Activated T-cell treated with anti-CD3 and anti-CD28 coated beads for 24 hours (primary cell): ENCODE measurements at regions not wholly inside any gene's neighbourhood (a gene's known extent, or its start where the extent isn't known, plus 50 kb on each side); places are given as distances from the start of the nearest gene placed in this dataset.
A peak's percentile ranks its signal among the peaks of the same experiment; 100 is the strongest.

Source experiments
- DNase-seq: peaks from one replicate; pipeline ENCODE4 v3.0.0-alpha.2; 2020; ENCODE audit warnings: low read depth

DNA sequence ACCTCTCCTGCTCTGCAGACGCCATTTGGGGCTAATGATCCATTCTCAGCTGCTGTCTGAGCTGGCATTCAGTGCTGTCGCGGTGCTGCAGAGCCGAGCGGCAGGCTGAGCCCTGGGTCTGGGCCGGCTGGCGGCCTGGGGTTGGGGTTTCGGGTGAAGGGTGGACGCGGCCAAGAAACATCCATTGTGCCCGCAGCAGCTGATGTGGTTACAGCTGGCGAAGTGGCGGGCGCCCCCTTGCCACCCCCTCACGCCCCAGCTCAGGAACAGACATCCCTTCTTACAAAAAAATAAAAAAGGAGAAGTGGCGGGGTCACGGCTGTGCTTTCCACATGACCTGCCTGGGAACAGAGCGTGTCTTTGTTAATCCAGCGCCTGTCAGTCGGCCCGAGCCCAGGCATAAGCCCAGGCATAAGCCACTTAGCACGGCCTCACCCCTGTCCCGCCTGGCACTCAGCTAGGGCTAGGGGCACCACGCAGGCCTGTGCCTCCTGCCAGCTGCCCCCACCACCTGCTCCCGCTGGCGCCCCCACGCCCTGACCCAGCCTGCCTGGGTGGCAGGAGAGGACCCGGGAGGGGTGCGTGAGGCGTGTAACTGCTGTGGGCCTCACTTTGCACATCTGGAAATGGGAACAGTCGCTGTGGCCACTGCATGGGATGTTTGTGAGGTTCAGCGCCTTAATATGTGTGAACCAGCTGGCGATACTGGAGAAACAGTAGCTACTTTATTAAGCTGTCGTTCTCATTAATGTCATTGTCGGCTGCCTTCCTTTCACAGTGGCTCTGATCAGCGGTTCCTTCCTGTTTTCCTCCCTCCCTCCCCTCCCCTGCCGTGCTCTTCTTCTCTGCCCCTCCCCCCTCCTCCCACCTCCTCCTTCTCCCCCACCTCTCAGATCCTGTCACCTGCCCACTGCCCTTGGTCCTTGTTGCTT lies 197.7 kb upstream of the CIBAR2 start:
- DNase-seq: no peak

- no peak for DNase-seq
Observed at GRCh38 chr16:85310868-85311585, 198.8 kb upstream of the CIBAR2 start.

GRCh38 chr16:85311741-85312140 lies 199.5 kb upstream of the CIBAR2 start:
- no peak for DNase-seq

DNA sequence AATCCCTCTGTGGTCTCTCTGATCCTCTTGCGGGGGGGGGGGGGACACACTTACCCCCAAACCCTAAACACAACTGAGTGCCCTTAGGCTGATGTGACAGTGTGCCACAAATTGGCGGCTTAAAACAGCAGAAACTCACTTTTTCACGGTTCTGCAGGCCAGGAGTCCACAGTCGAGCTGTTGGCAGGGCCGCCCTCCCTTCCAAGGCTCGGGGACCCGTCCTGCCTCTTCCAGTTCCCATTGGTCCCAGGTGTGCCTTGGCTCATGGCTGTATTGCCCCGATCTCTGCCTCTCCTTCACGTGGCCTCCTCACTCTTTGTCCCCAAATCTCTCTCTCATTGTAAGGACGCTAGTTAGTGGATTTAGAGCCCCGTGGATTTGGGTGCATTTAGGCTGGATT lies 199.9 kb upstream of the CIBAR2 start:
- no peak for DNase-seq

GRCh38 chr16:85312642-85313525 lies 200.6 kb upstream of the CIBAR2 start:
- DNase-seq: no peak

DNA sequence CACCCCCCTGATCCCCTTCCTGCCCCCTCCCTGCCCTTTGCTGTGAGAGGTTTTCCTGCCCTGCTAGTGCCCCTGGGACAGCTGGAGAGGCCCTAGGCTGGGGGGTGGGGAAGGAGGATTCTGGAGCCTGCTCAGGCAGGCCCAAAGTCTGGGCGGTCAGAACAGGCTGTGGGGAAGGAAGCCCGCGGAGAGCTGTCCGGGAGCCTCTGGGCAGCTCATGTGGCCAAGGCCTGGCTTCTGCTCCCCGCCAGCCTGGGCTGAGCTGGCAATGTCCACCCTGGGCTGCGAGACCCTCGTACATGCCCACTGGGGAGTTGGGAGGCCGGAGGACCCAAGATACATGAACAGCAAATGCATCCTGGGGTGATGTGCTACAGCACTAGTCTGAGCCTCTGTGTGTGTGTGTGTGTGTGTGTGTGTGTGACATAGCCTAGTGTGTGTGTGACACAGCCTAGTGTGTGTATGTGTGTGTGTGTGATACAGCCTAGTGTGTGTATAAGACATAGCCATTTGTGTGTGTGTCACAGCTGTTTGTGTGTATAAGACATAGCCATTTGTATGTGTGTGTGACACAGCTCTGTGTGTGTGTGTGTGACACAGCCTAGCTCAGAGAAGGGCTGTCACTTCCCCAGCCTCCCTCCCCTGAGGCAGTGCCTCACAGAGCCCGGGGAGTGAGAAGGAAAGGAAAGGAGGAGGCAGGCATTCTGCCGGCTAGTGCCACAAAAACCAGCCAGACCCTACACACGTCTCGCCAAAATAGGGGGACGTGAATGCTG lies 201.4 kb upstream of the CIBAR2 start:
- DNase-seq: no peak

- DNase-seq: no peak
Observed at GRCh38 chr16:85314512-85314971, 202.3 kb upstream of the CIBAR2 start.

DNA sequence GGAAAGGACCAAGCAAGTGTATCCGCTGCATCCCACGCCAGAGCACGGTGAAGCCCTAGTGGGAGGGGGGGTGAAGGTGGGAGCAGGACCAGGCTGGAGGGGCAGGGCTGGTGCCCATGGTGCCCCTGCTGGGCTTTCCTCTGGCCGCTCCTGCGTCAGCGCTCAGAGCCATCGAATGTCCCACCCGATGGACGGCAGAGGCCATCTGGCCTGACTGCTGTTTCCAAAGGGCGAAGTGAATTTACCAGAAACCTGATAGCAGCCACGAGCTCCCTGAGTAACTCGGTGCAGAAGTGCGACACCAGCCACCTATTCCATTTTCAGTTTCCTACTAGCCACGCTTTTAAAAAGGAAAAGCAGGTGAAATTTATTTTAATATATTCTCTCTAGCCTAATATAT lies 203.6 kb upstream of the CIBAR2 start:
- DNase-seq: no peak

- peak; percentile 29 for DNase-seq
Observed at GRCh38 chr16:85316321-85316919, 204.1 kb upstream of the CIBAR2 start.

DNA sequence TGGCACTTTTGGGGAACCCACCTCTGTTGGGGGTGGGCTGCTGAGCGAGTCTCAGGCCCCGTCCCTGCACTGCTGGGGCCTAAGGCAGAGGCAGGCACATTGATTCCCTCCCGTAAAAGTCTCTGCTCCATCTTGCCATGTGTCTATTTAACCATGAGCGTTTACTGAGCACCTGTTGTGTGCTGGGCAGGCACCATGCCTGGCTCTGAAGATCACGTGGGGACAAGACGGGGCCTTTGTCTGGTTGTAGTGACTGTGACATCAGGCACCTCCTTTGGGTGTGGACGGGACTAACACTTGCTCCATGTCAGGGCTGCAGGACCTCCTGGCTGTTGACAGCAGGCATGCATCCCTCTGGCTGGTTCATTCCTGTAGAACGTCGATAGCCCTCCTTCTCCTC lies 204.7 kb upstream of the CIBAR2 start:
- DNase-seq: no peak

GRCh38 chr16:85317704-85318103 lies 205.4 kb upstream of the CIBAR2 start:
- DNase-seq: no peak

- no peak for DNase-seq
Observed at GRCh38 chr16:85319208-85319983, 207.1 kb upstream of the CIBAR2 start.

DNA sequence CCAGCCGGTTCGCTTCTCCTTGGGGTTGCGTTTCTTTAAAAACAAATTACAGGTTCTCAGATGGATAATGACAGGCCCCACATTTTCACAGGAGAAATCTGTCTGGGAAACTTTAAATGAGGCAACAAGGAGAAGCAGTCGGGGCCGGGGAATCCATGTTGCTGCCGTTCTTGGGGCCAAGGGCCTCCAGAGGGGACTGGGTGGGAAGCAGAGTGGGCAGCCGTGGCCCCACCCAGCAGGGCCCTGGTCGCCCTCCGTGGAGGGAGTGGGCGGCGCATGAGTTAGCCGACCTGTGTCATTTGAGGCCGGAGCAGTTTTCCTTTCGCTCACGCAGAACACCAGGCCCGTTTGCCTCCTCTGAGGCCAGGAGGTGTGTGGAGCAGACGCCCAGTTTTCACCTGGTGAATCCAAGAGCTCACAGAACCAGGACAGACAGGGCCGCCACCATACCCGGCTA lies 207.7 kb upstream of the CIBAR2 start:
- no peak for DNase-seq

DNA sequence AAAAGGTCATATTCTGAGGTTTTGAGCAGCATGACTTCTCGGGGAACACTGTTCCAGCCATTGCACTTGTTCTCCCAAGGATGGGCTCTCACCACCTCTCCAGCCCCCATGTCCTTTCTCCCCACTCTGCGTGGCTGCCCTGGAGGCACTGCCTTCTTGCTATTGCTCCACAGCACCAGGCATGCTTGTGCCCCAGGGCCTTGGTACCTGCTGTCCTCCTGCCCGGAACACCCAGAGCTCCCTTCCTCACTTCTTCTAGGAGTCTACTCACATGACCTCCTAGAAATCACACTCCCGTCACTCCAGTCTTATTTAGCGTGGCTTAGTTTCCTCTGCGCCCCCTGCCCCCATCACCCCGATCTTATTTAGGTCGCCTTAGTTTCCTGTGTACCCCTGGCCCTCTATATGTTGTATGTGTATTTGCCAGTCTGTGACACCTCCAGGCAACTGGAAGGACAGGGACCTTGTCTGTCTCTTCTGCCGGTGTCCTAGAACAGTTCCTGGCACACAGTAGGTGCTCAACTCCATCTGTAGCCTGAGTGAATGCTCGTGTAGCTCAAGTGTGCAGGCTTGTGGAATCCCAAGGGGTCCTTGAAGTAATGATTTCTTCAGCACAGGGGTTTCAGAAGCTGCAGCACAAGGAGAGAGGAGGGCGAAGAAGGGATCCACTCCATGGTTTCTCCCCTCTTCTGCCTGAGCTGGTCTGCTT lies 208.6 kb upstream of the CIBAR2 start:
- DNase-seq: no peak

DNA sequence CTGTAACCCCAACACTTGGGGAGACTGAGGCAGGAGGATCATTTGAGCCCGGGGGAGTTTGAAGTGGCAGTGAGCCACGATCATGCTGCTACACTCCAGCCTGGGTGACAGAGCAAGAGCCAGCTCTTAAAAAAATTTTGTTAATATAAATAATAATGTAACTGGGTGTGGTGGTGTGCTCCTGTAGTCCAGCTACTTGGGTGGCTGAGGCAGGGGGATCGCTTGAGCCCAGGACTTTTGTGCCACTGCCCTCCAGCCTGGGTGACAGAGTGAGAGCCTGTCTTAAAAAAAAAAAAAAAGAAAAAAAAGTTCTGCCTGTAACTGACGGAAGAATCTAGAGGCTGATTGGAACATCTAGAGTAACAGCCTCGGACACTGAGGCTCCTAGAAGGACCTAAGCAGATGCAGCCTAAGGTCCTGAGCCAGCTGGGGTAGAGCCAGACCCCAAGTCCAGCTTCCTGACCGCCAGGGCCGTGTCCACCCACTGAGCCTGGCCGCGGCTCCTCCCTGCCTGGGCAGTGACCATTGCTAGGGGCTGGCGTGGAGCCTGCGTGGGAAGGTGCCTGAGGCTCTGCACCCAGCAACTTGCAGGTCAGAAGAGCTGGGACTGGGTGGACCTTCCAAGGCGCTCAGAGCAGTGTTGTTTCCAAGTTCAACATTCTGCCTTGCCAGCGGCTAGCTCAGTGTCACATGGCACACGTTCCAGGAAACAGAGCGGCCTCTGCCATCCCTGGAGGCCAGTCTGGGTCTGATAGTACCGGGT lies 209.4 kb upstream of the CIBAR2 start:
- DNase-seq: no peak

DNA sequence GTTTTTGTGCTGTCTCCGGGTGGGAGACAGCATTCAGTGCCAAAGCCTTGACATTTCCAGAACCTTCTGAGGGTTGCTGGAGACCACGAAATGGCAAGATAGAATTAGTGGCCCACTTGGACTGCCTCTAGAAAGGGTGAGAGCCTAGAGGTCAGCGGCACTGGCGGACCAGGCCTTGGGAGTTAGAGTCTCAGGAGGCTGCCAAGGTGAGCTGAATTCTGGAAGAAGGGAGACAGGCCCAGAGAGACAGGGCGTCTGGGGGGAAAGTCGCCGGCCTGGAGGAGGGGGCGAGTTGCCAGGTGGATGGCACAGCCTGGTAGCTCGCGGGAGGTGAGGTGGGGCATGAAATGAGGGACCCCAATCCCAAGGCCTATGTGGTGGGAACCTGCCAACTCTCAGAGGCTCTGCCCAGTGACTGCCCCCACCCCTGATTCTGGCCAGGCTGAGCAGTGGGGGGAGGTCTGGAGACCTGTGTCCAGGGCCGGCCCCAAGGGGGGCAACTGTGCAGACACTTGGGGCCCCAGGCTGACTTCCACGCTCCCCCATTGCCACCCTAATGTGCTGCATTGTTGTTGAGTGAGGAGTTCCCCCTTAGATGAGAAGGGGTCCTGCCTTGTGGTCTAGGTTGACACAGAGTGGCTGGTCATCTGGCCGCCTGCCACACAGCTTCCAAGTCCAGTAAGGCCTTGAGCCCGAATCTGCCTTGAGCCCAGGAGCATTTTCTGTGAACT lies 211.1 kb upstream of the CIBAR2 start:
- no peak for DNase-seq

DNA sequence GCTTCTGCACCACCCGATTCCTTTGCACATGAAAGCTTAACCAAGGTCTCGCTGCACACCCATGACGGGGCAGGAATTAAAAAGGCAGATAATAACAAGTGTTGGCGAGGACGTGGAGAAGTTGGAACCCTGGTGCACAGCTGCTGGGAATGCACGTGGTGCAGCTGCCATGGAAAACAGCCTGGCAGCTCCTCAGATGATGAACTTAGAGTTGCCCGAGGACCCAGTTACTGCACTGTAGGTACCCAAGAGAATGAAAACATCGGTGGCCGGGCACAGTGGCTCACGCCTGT lies 211.6 kb upstream of the CIBAR2 start:
- no peak for DNase-seq

DNA sequence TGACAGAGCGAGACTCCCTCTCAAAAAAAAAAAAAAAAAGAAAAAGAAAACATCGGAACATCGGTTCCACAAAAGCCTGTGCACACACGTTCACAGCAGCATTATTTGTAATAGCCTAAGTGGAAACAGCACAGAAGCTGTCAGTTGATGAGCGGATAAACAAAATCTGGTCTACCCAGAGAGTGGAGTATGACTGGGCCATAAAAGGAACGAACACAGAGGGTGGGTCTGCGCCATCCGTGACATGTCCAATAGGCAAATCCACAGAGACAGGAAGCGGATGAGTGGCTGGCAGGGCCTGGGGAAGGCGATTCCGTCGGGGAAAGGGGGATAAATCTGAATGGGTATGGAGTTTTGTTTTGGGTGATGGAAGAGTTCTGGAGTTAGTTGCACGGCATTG lies 212.2 kb upstream of the CIBAR2 start:
- DNase-seq: no peak
